H1 (cell line): ENCODE measurements at regions not wholly inside any gene's neighbourhood (a gene's known extent, or its start where the extent isn't known, plus 50 kb on each side); places are given as distances from the start of the nearest gene placed in this dataset.

Experiments
- CTCF ChIA-PET: fragments of 300-600 bp; sonication (Branson Sonifier 250); formaldehyde crosslinking; loops from one replicate; lab custom pipeline; 2021; ENCODE audit not compliant: partially characterized antibody; lab: Charles Lee
- POLR2A ChIA-PET: fragments of 300-600 bp; sonication (Branson Sonifier 250); formaldehyde crosslinking; loops from one replicate; lab custom pipeline; 2021; ENCODE audit warnings: inconsistent platforms; ENCODE audit not compliant: partially characterized antibody; lab: Charles Lee
- DNase-seq, 2 experiments: peaks; one replicate each; pipeline versions ENCODE4 v3.0.0 to v3.0.0-alpha.2; 2010 to 2022; ENCODE audit warnings: low spot score in 2 of 2, low read depth in 1 of 2, mixed read lengths in 1 of 2
- FAIRE-seq: peaks from 2 replicates; lab custom pipeline; 2011; peaks lifted over from hg19 to GRCh38; lab: Jason Lieb, UNC
- H2AFZ ChIP-seq: 2 replicates; pipeline ENCODE4 v1.8.1; 2012; ENCODE audit warnings: low read length, inconsistent platforms
- H2AK5ac ChIP-seq: 2 replicates; pipeline ENCODE4 v1.6.1; 2013; ENCODE audit warnings: low read depth, low read length
- H2BK120ac ChIP-seq: replicated peaks from 2 replicates; pipeline ENCODE3; 2013; ENCODE audit warnings: low read depth, low read length, inconsistent platforms
- H2BK12ac ChIP-seq: 2 replicates; pipeline ENCODE4 v1.6.1; 2013; ENCODE audit warnings: low read depth, low read length
- H2BK15ac ChIP-seq: 2 replicates; pipeline ENCODE4 v1.6.1; 2013; ENCODE audit warnings: low read length
- H2BK20ac ChIP-seq: 2 replicates; pipeline ENCODE4 v1.6.1; 2013; ENCODE audit warnings: low read length
- H2BK5ac ChIP-seq: 2 replicates; pipeline ENCODE4 v1.6.1; 2013; ENCODE audit warnings: low read depth, low read length
- H3K14ac ChIP-seq: 2 replicates; pipeline ENCODE4 v1.6.1; 2013; ENCODE audit warnings: inconsistent platforms; ENCODE audit not compliant: insufficient read length
- H3K18ac ChIP-seq: 2 replicates; pipeline ENCODE4 v1.6.1; 2013; ENCODE audit warnings: low read length; ENCODE audit errors: extremely low read depth
- H3K23ac ChIP-seq: 2 replicates; pipeline ENCODE4 v1.6.1; 2013; ENCODE audit warnings: inconsistent platforms; ENCODE audit not compliant: insufficient read length
- H3K23me2 ChIP-seq: 2 replicates; pipeline ENCODE4 v1.6.1; 2013; ENCODE audit warnings: low read depth, low read length
- H3K27ac ChIP-seq: 2 replicates; pipeline ENCODE4 v1.6.1; 2011; ENCODE audit warnings: low read depth, low read length, inconsistent platforms
- H3K27me3 ChIP-seq, 4 experiments: replicated peaks in 1 of 4; 1 replicate in 1 of 4; 2 replicates in 3 of 4; pipeline versions ENCODE4 v1.6.1 to v1.8.1; 2011 to 2013; ENCODE audit warnings: low read length in 3 of 4, mild to moderate bottlenecking in 3 of 4, inconsistent platforms in 2 of 4, mixed read lengths in 2 of 4, moderate library complexity in 1 of 4; ENCODE audit not compliant: control insufficient read depth in 3 of 4, insufficient read depth in 3 of 4; ENCODE audit errors: extremely low read depth in 1 of 4
- H3K36me3 ChIP-seq, 4 experiments: 2 replicates each; pipeline versions ENCODE4 v1.6.1 to v1.8.1; 2011 to 2013; ENCODE audit warnings: mild to moderate bottlenecking in 4 of 4, low read length in 3 of 4, moderate library complexity in 2 of 4, control low read depth in 1 of 4, inconsistent platforms in 1 of 4; ENCODE audit not compliant: insufficient read depth in 4 of 4, control insufficient read depth in 2 of 4
- H3K4ac ChIP-seq: replicated peaks from 2 replicates; pipeline ENCODE3; 2013; ENCODE audit warnings: low read length, low read depth, mixed read lengths, inconsistent platforms; ENCODE audit not compliant: insufficient read length
- H3K4me1 ChIP-seq, 4 experiments: replicated peaks in 1 of 4; 1 replicate in 1 of 4; 2 replicates in 3 of 4; pipeline versions ENCODE4 v1.6.1 to v1.8.1; 2011 to 2013; ENCODE audit warnings: low read length in 3 of 4, inconsistent platforms in 2 of 4, mixed read lengths in 1 of 4; ENCODE audit not compliant: insufficient read depth in 4 of 4, control insufficient read depth in 3 of 4
- H3K4me2 ChIP-seq, 2 experiments: 2 replicates each; pipeline versions ENCODE4 v1.6.1 to v1.8.1; 2011 to 2013; ENCODE audit warnings: low read depth in 2 of 2, low read length in 2 of 2, control low read depth in 1 of 2, inconsistent platforms in 1 of 2, mild to moderate bottlenecking in 1 of 2; ENCODE audit not compliant: insufficient read depth in 1 of 2
- H3K4me3 ChIP-seq, 4 experiments: fragments of 200-600, 300-600 bp in 1 of 4; sonication (generic), shearing (Covaris generic), sonication (Bioruptor Twin) in 1 of 4; 2 replicates each; pipeline versions ENCODE4 v1.5.1 to v1.8.1; 2011 to 2016; ENCODE audit warnings: low read length in 4 of 4, low read depth in 3 of 4, control low read depth in 2 of 4, inconsistent platforms in 2 of 4, mild to moderate bottlenecking in 2 of 4, mixed read lengths in 1 of 4, moderate library complexity in 1 of 4; ENCODE audit not compliant: insufficient read depth in 2 of 4; ENCODE audit errors: extremely low read depth in 1 of 4
- H3K56ac ChIP-seq: replicated peaks from 2 replicates; pipeline ENCODE3; 2013; ENCODE audit warnings: low read depth, mild to moderate bottlenecking, mixed read lengths, low read length, inconsistent platforms; ENCODE audit not compliant: insufficient read length
- H3K79me1 ChIP-seq: 2 replicates; pipeline ENCODE4 v1.6.1; 2013; ENCODE audit warnings: low read depth, low read length, control low read depth
- H3K79me2 ChIP-seq, 2 experiments: 2 replicates each; pipeline versions ENCODE4 v1.6.1 to v1.8.1; 2012 to 2013; ENCODE audit warnings: low read length in 2 of 2, mild to moderate bottlenecking in 2 of 2, inconsistent platforms in 1 of 2; ENCODE audit not compliant: insufficient read depth in 2 of 2, control insufficient read depth in 1 of 2
- H3K9ac ChIP-seq, 4 experiments: replicated peaks in 1 of 4; 1 replicate in 1 of 4; 2 replicates in 3 of 4; pipeline versions ENCODE4 v1.6.1 to v1.8.1; 2011 to 2013; ENCODE audit warnings: low read depth in 3 of 4, low read length in 3 of 4, control low read depth in 2 of 4, mild to moderate bottlenecking in 2 of 4, moderate library complexity in 2 of 4, inconsistent platforms in 1 of 4; ENCODE audit errors: extremely low read depth in 1 of 4
- H3K9me3 ChIP-seq, 2 experiments: 2 replicates each; pipeline versions ENCODE4 v1.6.1 to v1.8.1; 2012 to 2013; ENCODE audit warnings: mild to moderate bottlenecking in 2 of 2, moderate library complexity in 2 of 2, control low read depth in 1 of 2, inconsistent platforms in 1 of 2, low read depth in 1 of 2, low read length in 1 of 2, mixed read lengths in 1 of 2; ENCODE audit not compliant: insufficient read depth in 2 of 2
- H4K20me1 ChIP-seq, 2 experiments: replicated peaks in 1 of 2; 2 replicates each; pipeline versions ENCODE3 to v1.8.1; 2011 to 2013; ENCODE audit warnings: inconsistent platforms in 2 of 2, low read length in 2 of 2, mild to moderate bottlenecking in 1 of 2; ENCODE audit not compliant: insufficient read depth in 2 of 2, control insufficient read depth in 1 of 2
- H4K5ac ChIP-seq: 2 replicates; pipeline ENCODE4 v1.6.1; 2013; ENCODE audit warnings: low read length, low read depth, mixed read lengths, inconsistent platforms; ENCODE audit not compliant: insufficient read length
- H4K8ac ChIP-seq: 2 replicates; pipeline ENCODE4 v1.8.0; 2013; ENCODE audit warnings: mild to moderate bottlenecking, moderate library complexity, low read length, inconsistent platforms; ENCODE audit not compliant: insufficient read depth; ENCODE audit errors: extremely low read depth
- H4K91ac ChIP-seq: replicated peaks from 2 replicates; pipeline ENCODE3; 2013; ENCODE audit warnings: low read length, mixed read lengths, inconsistent platforms; ENCODE audit not compliant: insufficient read length
- ASH2L ChIP-seq: fragments of 200-600, 300-600 bp; sonication (generic); IDR thresholded peaks from one replicate; pipeline ENCODE4 v1.7.1; 2017; ENCODE audit warnings: low read length
- HDAC2 ChIP-seq, 2 experiments: fragments of 300-600 bp in 1 of 2; sonication (generic) in 1 of 2; IDR thresholded peaks; 2 replicates each; pipeline ENCODE4 v1.6.1; 2011 to 2012; ENCODE audit warnings: low read depth in 2 of 2, low read length in 2 of 2, mild to moderate bottlenecking in 2 of 2, moderate library complexity in 2 of 2, borderline replicate concordance in 1 of 2, inconsistent platforms in 1 of 2
- TAF7 ChIP-seq: optimal IDR thresholded peaks from 2 replicates; pipeline ENCODE3; 2011; ENCODE audit warnings: low read depth, mild to moderate bottlenecking, inconsistent platforms, low read length, moderate library complexity, borderline replicate concordance
- USF2 ChIP-seq: IDR thresholded peaks from 2 replicates; pipeline ENCODE4 v1.6.1; 2011; ENCODE audit warnings: low read length, improper control_type of control experiment
- WGBS, 2 experiments: shearing (Covaris generic) in 1 of 2; methylation state at CpG; one replicate each; pipeline versions ENCODE4 v1.1.6 to v1.1.7; 2013 to 2015; ENCODE audit warnings: low lambda C conversion rate in 2 of 2, mixed read lengths in 2 of 2, inconsistent platforms in 1 of 2, low coverage in 1 of 2, missing lambda C conversion rate in 1 of 2; ENCODE audit not compliant: insufficient replicate concordance in 2 of 2, insufficient coverage in 1 of 2, insufficient read length in 1 of 2; ENCODE audit errors: extremely low coverage in 1 of 2, missing lambda C conversion rate in 1 of 2; 5-methylcytosine and 5-hydroxymethylcytosine counted together

DNA sequence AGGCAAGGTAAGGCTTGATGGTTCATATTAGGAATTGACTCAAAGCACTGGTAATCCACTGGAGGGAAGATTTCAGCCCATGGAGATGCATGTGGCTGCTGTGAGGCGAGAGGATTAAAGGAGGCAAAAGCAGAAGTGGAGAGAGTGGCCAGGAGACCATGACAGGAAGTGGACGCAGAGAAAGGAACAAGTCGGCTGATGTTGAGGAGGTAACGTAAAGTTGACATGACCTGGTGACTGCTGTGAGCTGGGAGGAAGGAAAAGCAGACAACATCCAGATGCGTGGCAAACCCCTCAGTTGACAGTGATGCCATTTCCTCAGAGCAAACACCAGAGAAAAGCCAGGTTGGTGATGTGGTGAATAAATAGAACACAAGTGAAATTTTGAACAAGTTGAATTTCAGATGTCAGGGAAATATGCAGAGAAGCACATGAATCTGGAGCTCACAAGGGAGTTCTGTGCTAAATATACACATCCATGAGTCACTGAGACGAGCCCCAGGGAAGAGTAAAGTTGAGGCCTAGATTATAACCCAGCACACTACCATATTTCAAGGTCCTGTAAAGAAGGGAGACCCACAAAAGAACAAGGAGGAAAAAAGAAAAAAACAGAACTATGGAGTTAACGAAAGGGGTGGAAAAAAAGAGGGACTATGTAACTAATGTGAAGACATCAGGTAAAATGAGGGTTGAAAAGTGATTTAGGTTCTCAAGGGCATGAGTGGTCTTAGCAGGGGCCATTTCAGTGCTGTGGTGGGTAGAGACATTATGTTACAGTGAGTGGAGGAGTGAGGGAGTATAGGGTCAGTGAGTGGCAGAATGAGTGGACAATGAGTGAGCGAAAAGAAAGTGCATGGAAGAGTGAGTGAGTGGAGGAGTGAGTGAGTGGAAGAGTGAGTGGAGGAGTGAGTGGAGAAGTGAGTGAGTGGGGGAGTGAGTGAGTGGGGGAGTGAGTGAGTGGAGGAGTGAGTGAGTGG lies 61.6 kb upstream of the GZMB start:
- Histone ChIP-seq H3K79me1 (no peaks in the 10 kb centered on the region), H3K79me2 (no peaks in the 10 kb centered on the region), H4K8ac (no peak overlapping the region), H3K4me2 (no peak overlapping the region), H3K23ac (no peak overlapping the region), H2BK120ac (no peak overlapping the region), H3K23me2 (peaks cover 10% of the 10 kb centered on the region; the same call in 1 of the 2 replicates), H2BK20ac (no peak overlapping the region), H3K56ac (no peak overlapping the region), H2BK15ac (no peak overlapping the region), H3K4me3 (no peak overlapping the region), H4K5ac (no peak overlapping the region), H4K20me1 (no peaks in the 10 kb centered on the region), H3K9ac (no peak overlapping the region), H3K27me3 (no peaks in the 10 kb centered on the region), H3K14ac (no peak overlapping the region), H2BK5ac (no peak overlapping the region), H3K4ac (no peak overlapping the region), H2AK5ac (no peak overlapping the region; the same call in 1 of the 2 replicates), H2BK12ac (no peak overlapping the region), H3K27ac (no peak overlapping the region), H3K36me3 (no peaks in the 10 kb centered on the region), H2AFZ (no peak overlapping the region), H3K4me1 (peaks cover 0 to 2% (median 0%) of the 10 kb centered on the region in 4 experiments; a peak in 1 of 7 replicates), H3K9me3 (no peaks in the 10 kb centered on the region; a peak in 1 of 4 replicates), H3K18ac (no peak overlapping the region), H4K91ac (no peak overlapping the region)
- TF ChIP-seq HDAC2 (IDR thresholded peaks at IDR 0.05; ENCODE audit: borderline replicate concordance in 1 of 2, low read depth in 2 of 2, low read length in 2 of 2), result no peak
- TF ChIP-seq USF2, result no peak
- no peak for TF ChIP-seq TAF7
- TF ChIP-seq ASH2L, result peak; percentile 97
- 88 to 100% methylated on average over 1 to 8 of the region's 8 CpGs for WGBS, 2 experiments
- FAIRE-seq (no peak), DNase-seq (no peak)
- ChIA-PET CTCF (interaction anchor here (4.5 kb wide), 1 partner anchor 15 kb away, joined by 22 read pairs; no protein-coding TSS in a partner anchor), POLR2A (no interaction called here)
